ACC112 (cell line): ENCODE measurements at regions not wholly inside any gene's neighbourhood (a gene's known extent, or its start where the extent isn't known, plus 50 kb on each side); places are given as distances from the start of the nearest gene placed in this dataset.
A peak's percentile ranks its signal among the peaks of the same experiment; 100 is the strongest.
"Not testable (repeated sequence)": the region's sequence is repeated elsewhere in the genome, so short reads cannot be mapped to it uniquely, and the experiment has no call there.

ENCODE experiments used
- H2AFZ ChIP-seq: fragments of 200-600 bp; sonication (generic); one replicate; pipeline ENCODE4 v1.6.0; 2017; ENCODE audit warnings: antibody characterized with exemption, low read length; ENCODE audit not compliant: unreplicated experiment
- H3K27ac ChIP-seq: fragments of 200-600 bp; sonication (generic); 2 replicates; pipeline ENCODE4 v1.5.1; 2014; ENCODE audit warnings: low read depth, mild to moderate bottlenecking, antibody characterized with exemption, low read length, moderate library complexity
- H3K27me3 ChIP-seq: fragments of 200-600 bp; sonication (generic); 2 replicates; pipeline ENCODE4 v1.6.1; 2014; ENCODE audit warnings: mild to moderate bottlenecking, antibody characterized with exemption, low read length, moderate library complexity, mixed read lengths; ENCODE audit not compliant: insufficient read depth
- H3K36me3 ChIP-seq: fragments of 200-600 bp; sonication (generic); 2 replicates; pipeline ENCODE4 v1.6.1; 2016; ENCODE audit warnings: mild to moderate bottlenecking, antibody characterized with exemption, low read length, moderate library complexity, mixed read lengths; ENCODE audit not compliant: insufficient read depth
- H3K4me1 ChIP-seq: fragments of 200-600 bp; sonication (generic); one replicate; pipeline ENCODE4 v1.6.1; 2016; ENCODE audit warnings: low read length, mixed read lengths; ENCODE audit not compliant: insufficient read depth, unreplicated experiment, control insufficient read depth
- H3K4me3 ChIP-seq: fragments of 200-600 bp; sonication (generic); 2 replicates; pipeline ENCODE4 v1.5.1; 2014; ENCODE audit warnings: mild to moderate bottlenecking, low read depth, low read length
- H3K79me2 ChIP-seq: fragments of 200-600 bp; sonication (generic); one replicate; pipeline ENCODE4 v1.6.0; 2016; ENCODE audit warnings: low read length; ENCODE audit not compliant: control insufficient read depth, unreplicated experiment, insufficient read depth

DNA sequence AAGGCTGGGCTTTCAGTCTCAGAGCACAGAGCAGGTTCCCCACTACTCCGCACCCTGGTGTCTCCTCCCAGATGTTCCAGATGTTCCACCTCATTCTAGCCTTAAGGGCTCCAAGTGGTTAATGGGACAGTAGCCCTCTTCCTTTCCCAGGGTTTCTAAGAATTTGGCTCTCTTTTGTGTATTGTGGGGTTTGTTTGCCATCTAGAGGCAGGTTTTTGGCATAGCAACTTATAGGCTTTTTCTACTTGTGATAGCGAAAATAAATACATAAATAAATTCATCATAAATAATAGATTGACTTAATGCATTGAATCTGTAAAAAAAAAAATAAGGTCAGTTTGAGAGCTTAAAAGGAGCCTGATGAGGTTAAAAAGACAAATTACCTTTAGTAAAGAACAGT, 86.1 kb upstream of the XKR3 start:
- H3K36me3 ChIP-seq, H3K4me1 ChIP-seq, H3K4me3 ChIP-seq, H2AFZ ChIP-seq, H3K27me3 ChIP-seq, H3K79me2 ChIP-seq, H3K27ac ChIP-seq: not testable (repeated sequence)

DNA sequence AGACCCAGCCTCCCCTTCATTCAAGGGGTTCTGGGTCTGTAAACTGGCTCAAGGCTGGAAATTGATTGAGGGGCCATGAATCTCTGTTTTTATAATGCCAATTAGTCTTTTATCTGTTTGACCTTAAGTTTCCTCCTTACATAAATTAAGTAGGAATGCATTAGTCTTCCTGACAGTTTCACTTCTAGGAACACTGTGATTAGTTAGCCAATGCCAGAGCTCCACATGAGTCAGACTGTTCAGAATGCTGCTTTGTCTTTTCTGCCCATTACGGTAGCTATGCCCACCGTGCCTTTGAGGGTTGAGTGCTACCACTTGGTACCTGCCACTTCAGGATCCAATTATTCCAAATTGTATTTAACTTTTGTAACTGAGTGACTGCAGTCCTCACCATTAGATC, 76.8 kb upstream of the XKR3 start:
- not testable (repeated sequence) for H3K79me2 ChIP-seq, H3K36me3 ChIP-seq, H2AFZ ChIP-seq, H3K4me3 ChIP-seq, H3K27me3 ChIP-seq, H3K4me1 ChIP-seq
- H3K27ac ChIP-seq, result peak overlapping the region; percentile 76

DNA sequence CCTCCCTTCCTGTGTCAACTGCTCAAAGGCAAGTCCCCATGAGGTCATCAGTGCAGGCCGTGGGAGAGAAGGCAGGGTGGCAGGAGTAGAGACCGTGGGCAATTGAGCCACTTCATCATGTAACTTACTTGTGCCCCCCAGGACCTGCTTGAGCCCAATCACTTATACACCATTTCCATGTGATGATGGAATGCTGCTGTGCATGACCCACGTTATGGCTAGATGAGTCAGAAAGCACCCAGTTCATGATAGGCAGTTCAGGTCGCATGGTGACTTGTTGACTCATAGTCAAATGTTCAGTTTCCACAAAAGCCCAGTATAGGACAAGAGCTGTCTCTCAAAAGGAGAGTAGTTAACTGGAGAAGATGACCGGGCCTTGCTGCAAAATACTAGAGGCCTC, 76.4 kb upstream of the XKR3 start:
- not testable (repeated sequence) for H3K36me3 ChIP-seq, H3K27me3 ChIP-seq, H3K4me1 ChIP-seq, H3K79me2 ChIP-seq, H3K4me3 ChIP-seq, H2AFZ ChIP-seq
- peak overlapping the region; percentile 76 for H3K27ac ChIP-seq

DNA sequence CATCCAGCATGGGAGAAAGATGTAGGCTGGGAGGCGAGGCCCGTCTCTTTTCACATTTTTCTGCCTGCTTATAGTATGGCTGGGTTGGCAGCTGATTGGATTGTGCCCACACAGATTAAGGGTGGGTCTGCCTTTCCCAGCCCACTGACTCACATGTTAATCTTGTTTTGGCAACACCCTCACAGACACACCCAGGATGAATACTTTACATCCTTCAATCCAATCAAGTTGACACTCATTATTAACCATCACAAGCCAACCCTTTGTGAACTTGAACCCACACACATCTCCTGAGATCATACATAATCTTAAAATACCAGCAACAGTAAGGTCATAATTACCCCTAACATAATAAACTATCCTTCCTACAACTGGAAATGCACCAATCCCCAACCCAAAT, 74.1 kb upstream of the XKR3 start:
- peaks cover 11% of the 10 kb centered on the region for H3K4me1 ChIP-seq
- H2AFZ ChIP-seq, H3K79me2 ChIP-seq, H3K4me3 ChIP-seq, H3K27ac ChIP-seq, H3K36me3 ChIP-seq, H3K27me3 ChIP-seq: not testable (repeated sequence)

DNA sequence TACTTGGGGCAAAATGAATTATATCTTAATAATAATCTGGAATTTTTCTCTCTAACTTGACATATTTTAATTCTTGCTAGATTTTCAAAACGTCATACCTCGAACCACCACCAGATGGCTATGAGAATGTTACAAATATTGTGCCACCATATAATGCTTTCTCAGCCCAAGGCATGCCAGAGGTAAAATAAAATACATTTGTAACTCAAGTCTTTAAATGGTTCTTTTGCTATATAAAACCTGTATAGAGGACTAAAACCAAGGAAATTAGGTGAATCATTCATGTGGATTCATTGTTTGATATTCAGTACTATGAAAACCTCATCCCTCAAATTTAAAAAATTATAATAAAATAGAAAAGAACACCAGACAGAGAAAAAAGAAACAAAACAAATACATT, 72.2 kb upstream of the XKR3 start:
- not testable (repeated sequence) for H3K4me3 ChIP-seq, H3K36me3 ChIP-seq, H3K27ac ChIP-seq, H2AFZ ChIP-seq, H3K27me3 ChIP-seq, H3K79me2 ChIP-seq
- H3K4me1 ChIP-seq, result peaks cover 11% of the 10 kb centered on the region

DNA sequence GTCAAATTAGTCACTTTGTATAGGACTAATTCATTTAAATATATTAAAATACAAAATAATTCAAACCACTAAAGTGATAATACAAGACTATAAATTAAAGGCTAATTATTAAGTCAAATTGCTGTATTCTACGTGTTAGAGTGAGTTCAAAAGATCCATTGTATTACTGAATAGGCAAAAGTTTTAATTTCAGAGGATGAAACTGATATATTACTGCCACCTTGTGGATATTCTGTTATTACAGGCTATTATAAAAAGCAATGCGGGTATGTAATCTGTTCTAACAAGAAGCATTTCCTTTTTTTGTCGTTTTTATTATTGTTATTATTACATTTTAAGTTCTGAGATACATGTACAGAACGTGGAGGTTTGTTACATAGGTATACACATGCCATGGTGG, 66.7 kb upstream of the XKR3 start:
- H3K4me1 ChIP-seq, H3K36me3 ChIP-seq, H3K27me3 ChIP-seq, H3K79me2 ChIP-seq, H2AFZ ChIP-seq, H3K4me3 ChIP-seq, H3K27ac ChIP-seq: not testable (repeated sequence)

DNA sequence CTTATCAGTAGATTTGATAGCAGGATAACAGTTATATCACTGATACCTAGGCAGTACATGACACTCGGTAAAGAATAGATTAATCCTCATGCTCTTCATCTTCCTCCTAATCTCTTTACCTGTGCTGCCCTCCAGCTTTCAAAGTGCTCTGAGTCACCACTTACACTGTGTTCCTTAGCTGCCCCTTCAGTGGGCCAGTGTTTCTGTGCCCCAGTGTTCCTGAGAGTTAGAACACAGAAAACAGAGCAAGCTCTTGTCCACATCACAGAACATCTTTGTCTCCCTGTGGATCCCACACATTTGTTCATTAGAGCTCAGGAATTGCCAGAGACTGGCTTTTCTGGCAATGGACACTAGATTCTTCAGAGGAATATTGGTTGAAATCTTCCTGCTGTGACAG, 51.1 kb upstream of the XKR3 start:
- not testable (repeated sequence) for H3K27ac ChIP-seq, H3K79me2 ChIP-seq, H3K4me1 ChIP-seq, H3K27me3 ChIP-seq, H3K36me3 ChIP-seq, H3K4me3 ChIP-seq, H2AFZ ChIP-seq
